Activated T-helper 1 cell treated with anti-CD3 and anti-CD28 coated beads, Interleukin-12 subunit alpha, Interleukin-12 subunit beta, Interleukin-2, Interleukin-4 antibody, amounts not matched to agents 30 ng/mL and 10 ng/mL and 1 ng/mL, durations not matched to agents 14 hours and 24 hours and 36 hours (primary cell): ENCODE measurements at regions not wholly inside any gene's neighbourhood (a gene's known extent, or its start where the extent isn't known, plus 50 kb on each side); places are given as distances from the start of the nearest gene placed in this dataset.

Experiments
- DNase-seq: peaks from one replicate; pipeline ENCODE4 v3.0.0; 2021; ENCODE audit warnings: low spot score
- H3K27ac Mint-ChIP-seq: one replicate; pipeline ENCODE4 v1.8.0; 2021; ENCODE audit warnings: mild to moderate bottlenecking, mixed read lengths
- H3K27me3 Mint-ChIP-seq: one replicate; pipeline ENCODE4 v1.8.0; 2022; ENCODE audit warnings: mild to moderate bottlenecking, moderate library complexity, mixed read lengths; ENCODE audit not compliant: insufficient read depth
- H3K36me3 Mint-ChIP-seq: one replicate; pipeline ENCODE4 v1.8.0; 2021; ENCODE audit warnings: low read depth, mixed read lengths
- H3K4me1 Mint-ChIP-seq: one replicate; pipeline ENCODE4 v1.8.0; 2021; ENCODE audit warnings: low read depth, mixed read lengths
- H3K4me3 Mint-ChIP-seq: one replicate; pipeline ENCODE4 v1.8.0; 2021; ENCODE audit warnings: mild to moderate bottlenecking, moderate library complexity, mixed read lengths
- H3K9me3 Mint-ChIP-seq: one replicate; pipeline ENCODE4 v1.8.0; 2021; ENCODE audit warnings: mixed read lengths
- intact Hi-C: fragments of 100-400 bp; cut with micrococcal nuclease; formaldehyde crosslinking; loops from one replicate; pipeline ENCODE4 v1.15.1; 2024

DNA sequence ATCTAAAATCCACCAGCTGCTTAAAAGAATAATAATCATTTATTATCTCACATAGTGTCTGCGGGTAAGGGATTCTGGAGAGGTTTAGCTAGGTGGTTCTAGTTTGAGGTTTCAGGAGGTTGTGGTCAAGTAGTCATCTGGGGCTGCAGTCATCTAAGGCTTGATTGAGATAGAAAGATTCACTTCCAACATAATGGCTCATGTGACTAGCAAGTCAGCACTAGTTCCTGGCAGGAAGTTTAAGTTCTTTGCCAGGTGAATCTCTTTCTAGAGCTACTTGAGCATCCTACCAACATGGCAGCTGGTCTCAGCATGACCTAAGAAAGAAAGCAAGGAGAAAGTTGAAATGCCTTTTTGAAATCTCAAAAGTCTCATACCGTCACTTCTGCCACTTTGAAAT lies 128.8 kb downstream of the EDN1 start:
- no peak overlapping the region for H3K4me3 Mint-ChIP-seq
- no peaks in the 10 kb centered on the region for H3K4me1 Mint-ChIP-seq
- no peaks in the 10 kb centered on the region for H3K27me3 Mint-ChIP-seq
- no peak overlapping the region for H3K27ac Mint-ChIP-seq
- intact Hi-C loops: no loop called here
- no peak for DNase-seq
- H3K36me3 Mint-ChIP-seq: no peaks in the 10 kb centered on the region
- H3K9me3 Mint-ChIP-seq: peaks cover 5% of the 10 kb centered on the region

DNA sequence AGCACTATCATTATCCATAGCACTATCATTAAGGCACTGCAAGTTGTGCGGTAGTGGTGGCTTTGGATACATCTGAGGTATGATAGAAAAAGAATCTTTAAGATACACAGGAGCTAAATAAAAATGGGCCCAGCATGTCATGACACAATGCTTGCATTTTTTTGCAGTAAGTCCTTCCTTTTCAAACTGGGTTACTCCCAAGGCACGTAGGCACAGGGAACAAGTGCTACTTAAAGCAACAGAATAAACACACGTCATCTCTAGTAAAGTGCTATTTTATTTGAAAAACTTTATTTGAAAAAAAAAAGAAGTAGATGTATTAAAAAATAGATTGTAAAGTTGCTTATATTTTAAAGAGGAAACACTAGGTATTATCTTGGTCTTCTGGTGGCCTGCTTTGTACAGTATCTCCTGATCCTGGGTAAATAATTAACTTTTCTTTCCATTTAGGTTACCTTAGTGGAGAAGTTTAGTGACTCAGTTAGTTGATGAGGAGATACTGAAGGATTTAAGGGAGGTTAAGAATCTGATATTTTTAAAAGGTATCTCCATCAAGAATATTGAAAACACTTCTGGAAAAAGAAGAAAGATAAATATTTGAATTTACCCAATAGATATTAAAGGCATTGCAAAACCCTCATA lies 129.6 kb downstream of the EDN1 start:
- no peaks in the 10 kb centered on the region for H3K27me3 Mint-ChIP-seq
- intact Hi-C loops: no loop called here
- H3K36me3 Mint-ChIP-seq: no peaks in the 10 kb centered on the region
- H3K27ac Mint-ChIP-seq: no peak overlapping the region
- DNase-seq: no peak
- no peak overlapping the region for H3K4me3 Mint-ChIP-seq
- H3K9me3 Mint-ChIP-seq: peaks cover 5% of the 10 kb centered on the region
- no peaks in the 10 kb centered on the region for H3K4me1 Mint-ChIP-seq

DNA sequence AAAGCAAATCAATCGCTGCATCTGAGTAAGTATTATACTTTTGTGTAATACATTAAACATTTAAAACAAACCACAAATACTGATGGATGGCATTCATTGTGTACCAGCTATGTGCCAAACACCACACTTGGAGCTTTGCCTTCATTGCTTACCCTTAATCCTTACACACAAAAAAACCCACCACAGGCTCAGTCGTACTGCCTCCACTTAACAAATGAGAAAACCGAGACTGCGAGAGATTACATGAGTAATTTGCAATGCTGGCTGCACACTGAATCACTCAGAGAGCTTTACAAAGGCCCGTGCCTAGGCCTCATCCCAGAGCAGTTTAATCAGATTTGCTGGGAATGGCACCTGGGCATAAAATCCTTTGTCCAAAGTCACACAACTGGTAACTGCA lies 130.5 kb downstream of the EDN1 start:
- intact Hi-C loops: no loop called here
- DNase-seq: no peak
- Mint-ChIP-seq H3K27me3 (no peaks in the 10 kb centered on the region), H3K27ac (no peak overlapping the region), H3K4me3 (no peak overlapping the region), H3K9me3 (peaks cover 5% of the 10 kb centered on the region), H3K4me1 (no peaks in the 10 kb centered on the region), H3K36me3 (no peaks in the 10 kb centered on the region)

DNA sequence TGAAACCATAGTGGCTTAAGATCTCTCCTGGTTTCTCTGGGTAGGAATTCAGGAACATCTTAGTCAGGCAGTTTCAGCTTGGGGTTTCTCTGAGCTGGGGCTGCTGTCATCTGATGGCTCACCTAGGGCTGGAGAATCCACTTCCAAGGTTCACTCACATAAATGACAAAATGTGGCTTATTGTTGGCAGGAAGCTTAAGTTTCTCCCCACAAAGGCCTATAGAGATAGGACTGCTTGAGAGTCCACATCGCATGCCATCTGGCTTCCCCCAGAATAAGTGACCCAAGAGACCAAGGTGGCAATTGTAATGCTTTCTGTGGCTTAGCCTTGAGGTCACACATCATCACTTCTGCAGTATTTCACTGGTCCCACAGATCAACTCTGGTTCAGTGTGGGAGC lies 131.4 kb downstream of the EDN1 start:
- H3K27me3 Mint-ChIP-seq: no peaks in the 10 kb centered on the region
- no peak for DNase-seq
- no peaks in the 10 kb centered on the region for H3K4me1 Mint-ChIP-seq
- H3K27ac Mint-ChIP-seq: no peak overlapping the region
- intact Hi-C loops: no loop called here
- H3K9me3 Mint-ChIP-seq: peaks cover 5% of the 10 kb centered on the region
- H3K36me3 Mint-ChIP-seq: no peaks in the 10 kb centered on the region
- no peak overlapping the region for H3K4me3 Mint-ChIP-seq

DNA sequence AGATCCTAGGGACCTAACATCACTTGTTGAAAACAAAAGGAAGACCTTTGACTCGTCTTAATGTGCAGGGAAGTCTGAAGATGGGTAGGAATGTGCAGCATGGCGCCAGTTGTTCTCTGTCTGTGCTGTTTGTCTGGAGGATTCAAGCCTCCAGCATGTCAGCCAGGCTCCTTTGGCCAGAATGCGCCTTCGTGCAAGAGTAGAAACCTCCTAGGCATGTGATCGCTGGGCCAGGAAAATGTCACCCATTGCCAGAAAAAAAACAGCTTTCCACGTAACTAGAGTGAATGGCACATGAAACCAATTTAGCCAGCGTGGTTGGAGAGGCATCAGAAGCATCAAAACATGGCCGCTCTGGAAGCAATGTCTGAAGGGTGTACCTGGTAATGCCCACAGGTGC lies 132.7 kb downstream of the EDN1 start:
- no peak for DNase-seq
- Mint-ChIP-seq H3K4me1 (no peaks in the 10 kb centered on the region), H3K27ac (no peak overlapping the region)

DNA sequence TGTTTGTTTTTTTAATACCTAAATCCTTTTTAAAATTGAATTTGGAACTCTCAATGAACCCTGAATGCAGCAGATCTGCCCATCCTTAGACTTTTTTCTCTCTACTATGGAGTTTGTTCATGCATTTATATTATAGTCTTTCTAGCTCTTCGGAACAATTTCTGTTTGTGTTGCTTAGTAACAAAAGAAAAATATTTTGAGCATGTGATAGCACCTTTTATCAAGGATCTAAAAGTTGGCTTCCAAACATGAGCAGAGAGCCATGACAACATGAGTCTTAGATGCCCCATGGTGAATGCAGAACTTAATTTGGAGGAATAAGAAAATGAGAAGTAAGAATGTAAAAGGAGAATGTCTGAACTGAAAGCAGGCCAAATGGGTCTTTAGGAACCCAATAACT lies 133.7 kb downstream of the EDN1 start:
- no peak overlapping the region for H3K4me3 Mint-ChIP-seq
- no peaks in the 10 kb centered on the region for H3K36me3 Mint-ChIP-seq
- H3K27ac Mint-ChIP-seq: no peak overlapping the region
- DNase-seq: no peak
- no peaks in the 10 kb centered on the region for H3K27me3 Mint-ChIP-seq
- H3K9me3 Mint-ChIP-seq: peaks cover 4% of the 10 kb centered on the region
- H3K4me1 Mint-ChIP-seq: no peaks in the 10 kb centered on the region
- intact Hi-C loops: no loop called here

More for the DNA sequence above, 132.7 kb downstream of the EDN1 start:
- no peaks in the 10 kb centered on the region for H3K27me3 Mint-ChIP-seq
- H3K9me3 Mint-ChIP-seq: peaks cover 5% of the 10 kb centered on the region
- intact Hi-C loops: no loop called here
- no peak overlapping the region for H3K4me3 Mint-ChIP-seq
- no peaks in the 10 kb centered on the region for H3K36me3 Mint-ChIP-seq

DNA sequence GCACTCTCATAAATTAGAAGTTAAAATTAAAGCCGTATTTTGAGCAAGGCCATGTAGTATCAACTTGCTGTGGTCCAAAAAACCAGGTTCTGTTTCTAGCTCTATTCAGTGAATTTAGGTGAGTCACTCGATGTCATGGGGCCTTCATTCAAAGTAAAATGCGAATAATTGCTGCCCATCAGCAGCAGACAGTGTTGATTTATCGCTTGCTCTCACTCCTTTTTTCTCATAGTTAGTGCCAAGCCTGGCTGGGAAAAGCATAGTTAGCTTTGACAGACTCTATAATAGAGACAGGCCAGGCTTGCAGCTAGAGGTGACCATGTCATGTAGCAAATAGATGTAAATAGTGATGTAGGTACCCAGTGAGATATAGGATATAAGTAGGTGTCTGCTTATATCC lies 136.0 kb downstream of the EDN1 start:
- intact Hi-C loops: no loop called here
- Mint-ChIP-seq H3K36me3 (no peaks in the 10 kb centered on the region), H3K4me3 (no peak overlapping the region), H3K4me1 (no peaks in the 10 kb centered on the region), H3K27ac (no peak overlapping the region), H3K9me3 (no peaks in the 10 kb centered on the region), H3K27me3 (no peaks in the 10 kb centered on the region)
- DNase-seq: no peak

DNA sequence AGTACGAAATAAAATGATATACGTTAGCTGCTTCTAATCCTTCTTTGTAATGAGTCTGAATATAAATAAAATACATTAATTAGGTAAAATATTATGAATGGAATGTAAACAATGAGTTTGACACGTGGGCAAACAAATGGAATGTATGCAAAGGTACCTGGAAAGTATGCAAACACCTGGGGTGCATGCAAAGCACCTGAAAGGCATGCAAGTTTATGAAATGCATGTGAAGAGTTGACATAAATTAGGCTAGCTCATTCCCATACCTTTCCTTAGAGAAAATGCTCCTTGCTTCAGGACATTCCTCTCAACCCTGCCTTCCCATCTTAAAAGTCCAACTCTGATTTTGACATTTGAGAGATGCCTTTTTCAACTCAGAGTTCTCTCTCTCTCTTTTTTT lies 140.9 kb downstream of the EDN1 start:
- H3K4me1 Mint-ChIP-seq: peaks cover 1% of the 10 kb centered on the region
- peaks cover 6% of the 10 kb centered on the region for H3K9me3 Mint-ChIP-seq
- no peak overlapping the region for H3K4me3 Mint-ChIP-seq
- no peak overlapping the region for H3K27ac Mint-ChIP-seq
- intact Hi-C loops: no loop called here
- H3K27me3 Mint-ChIP-seq: peaks cover 7% of the 10 kb centered on the region
- no peaks in the 10 kb centered on the region for H3K36me3 Mint-ChIP-seq
- no peak for DNase-seq

DNA sequence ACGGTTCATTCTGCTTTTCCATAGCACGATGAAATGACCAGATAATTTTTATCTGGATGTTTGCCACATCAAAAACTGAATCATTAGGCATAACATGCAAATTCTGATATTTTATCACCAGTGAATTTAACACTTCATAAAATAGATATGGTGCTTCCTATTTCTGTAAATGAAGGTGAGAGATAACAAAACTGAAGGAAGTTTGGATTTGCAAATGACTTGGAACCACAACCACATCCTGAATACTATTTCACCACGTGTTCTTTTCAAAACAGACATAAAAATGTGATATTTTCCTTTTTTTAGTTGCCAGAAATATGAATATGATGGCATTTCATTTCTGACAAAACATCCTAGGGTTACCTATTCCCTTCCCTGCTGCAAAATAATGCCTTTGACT lies 146.1 kb downstream of the EDN1 start:
- Mint-ChIP-seq H3K27me3 (peaks cover 7% of the 10 kb centered on the region), H3K4me1 (peaks cover 6% of the 10 kb centered on the region), H3K27ac (no peak overlapping the region), H3K4me3 (no peak overlapping the region), H3K36me3 (no peaks in the 10 kb centered on the region), H3K9me3 (peaks cover 6% of the 10 kb centered on the region)
- intact Hi-C loops: no loop called here
- DNase-seq: no peak

DNA sequence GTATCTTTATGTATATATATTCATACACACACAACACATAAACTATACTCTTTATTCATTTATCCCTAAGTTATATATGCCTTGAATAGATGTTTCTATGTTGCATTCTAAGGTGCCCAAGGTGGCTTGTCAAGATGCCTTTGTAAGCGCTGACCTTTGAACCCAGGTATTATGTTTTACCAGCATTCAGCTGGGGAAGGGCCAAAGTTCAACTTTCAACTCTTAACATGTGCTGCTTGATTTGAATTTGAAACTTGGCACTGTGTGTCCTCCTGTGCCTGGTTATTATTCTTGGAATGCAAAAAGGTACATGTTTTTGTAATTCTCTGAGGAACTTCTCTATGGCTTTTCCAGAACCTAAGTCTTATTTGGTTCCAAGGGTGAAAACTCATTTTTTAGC lies 146.5 kb downstream of the EDN1 start:
- Mint-ChIP-seq H3K27me3 (peaks cover 7% of the 10 kb centered on the region), H3K27ac (no peak overlapping the region), H3K9me3 (peaks cover 6% of the 10 kb centered on the region), H3K4me1 (peaks cover 6% of the 10 kb centered on the region), H3K4me3 (no peak overlapping the region), H3K36me3 (no peaks in the 10 kb centered on the region)
- intact Hi-C loops: no loop called here
- no peak for DNase-seq

DNA sequence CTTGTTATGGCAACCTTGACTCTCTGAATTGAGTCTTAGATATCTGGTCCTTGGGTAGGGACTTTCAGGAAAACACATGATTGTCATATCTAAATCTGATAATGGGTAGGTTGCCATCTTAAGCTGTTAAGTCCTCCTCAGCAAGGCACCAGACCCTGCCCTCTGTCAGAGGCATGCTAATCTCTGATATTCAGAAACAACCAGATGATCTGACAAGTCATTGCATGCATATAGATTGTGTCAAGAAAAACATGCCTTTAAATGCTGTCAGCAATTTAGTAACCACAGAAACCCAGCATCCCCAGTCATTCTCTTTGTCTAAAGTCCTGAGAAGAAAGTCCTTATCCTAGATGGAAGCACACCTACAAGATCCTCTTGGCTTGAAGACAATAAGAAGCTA lies 149.1 kb downstream of the EDN1 start:
- Mint-ChIP-seq H3K4me3 (no peak overlapping the region), H3K27ac (no peak overlapping the region), H3K27me3 (peaks cover 2% of the 10 kb centered on the region), H3K36me3 (no peaks in the 10 kb centered on the region), H3K4me1 (peaks cover 6% of the 10 kb centered on the region), H3K9me3 (no peaks in the 10 kb centered on the region)
- DNase-seq: no peak
- intact Hi-C loops: no loop called here

DNA sequence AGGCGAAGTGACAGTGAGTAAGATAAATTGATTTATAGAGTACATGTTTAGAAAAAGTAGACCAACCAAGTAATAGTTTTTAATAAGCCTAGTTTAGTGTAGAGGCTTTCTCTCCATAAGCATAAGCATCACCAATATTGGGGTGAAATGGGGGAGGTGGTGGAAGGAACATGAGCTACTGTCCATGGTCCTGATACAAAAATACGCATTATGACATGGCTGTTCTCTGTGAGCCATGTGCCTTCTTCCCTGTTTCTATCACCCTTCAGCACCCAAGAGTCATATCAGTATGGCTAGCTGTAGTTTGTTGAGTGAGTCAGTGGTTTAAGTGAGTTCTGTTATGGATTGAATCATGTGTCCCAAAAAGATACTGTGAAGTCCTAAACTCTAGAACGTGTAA lies 150.8 kb downstream of the EDN1 start:
- Mint-ChIP-seq H3K27ac (no peak overlapping the region), H3K36me3 (no peaks in the 10 kb centered on the region), H3K4me1 (peaks cover 5% of the 10 kb centered on the region), H3K4me3 (no peak overlapping the region), H3K27me3 (no peaks in the 10 kb centered on the region), H3K9me3 (no peaks in the 10 kb centered on the region)
- DNase-seq: no peak
- intact Hi-C loops: no loop called here

DNA sequence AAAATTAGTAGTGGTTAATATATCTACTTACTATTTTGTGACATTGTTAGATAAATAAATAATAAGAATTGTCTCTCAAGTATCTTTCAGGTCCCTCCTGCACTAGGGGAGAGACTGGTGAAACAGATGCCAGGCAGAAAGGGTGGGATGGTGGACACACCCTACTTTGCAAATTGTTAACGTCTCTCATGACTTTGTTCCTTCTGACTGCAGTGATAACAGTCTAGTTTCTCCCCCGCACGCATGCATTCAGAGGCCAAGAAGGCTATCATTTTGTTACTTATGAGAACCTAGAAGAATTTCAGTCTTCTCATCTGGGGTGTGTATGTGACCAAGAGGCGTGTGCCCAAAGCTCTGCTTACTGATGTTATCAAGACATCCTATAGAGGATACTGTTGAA lies 152.3 kb downstream of the EDN1 start:
- intact Hi-C loops: no loop called here
- no peak for DNase-seq
- Mint-ChIP-seq H3K4me3 (no peak overlapping the region), H3K9me3 (no peaks in the 10 kb centered on the region), H3K4me1 (no peaks in the 10 kb centered on the region), H3K27ac (no peak overlapping the region), H3K36me3 (no peaks in the 10 kb centered on the region), H3K27me3 (no peaks in the 10 kb centered on the region)

DNA sequence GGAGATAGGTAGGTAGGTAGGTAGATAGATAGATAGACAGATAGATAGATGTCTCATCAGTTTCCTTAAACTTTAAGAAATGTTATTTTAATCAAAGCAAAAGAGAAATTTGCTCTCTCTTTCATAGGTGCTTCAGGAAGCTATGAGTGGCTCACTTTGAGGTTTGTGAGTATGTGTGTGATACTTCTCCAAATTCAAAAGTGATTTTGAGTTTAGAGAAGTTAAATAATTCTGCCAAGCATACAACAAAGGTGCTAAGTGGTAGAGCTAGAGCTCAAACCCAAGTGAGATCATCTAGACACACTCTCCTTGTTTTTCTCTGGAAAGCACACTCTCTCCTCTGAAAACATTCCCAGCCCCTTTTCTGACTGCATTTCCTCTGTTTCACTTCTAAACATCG lies 156.2 kb downstream of the EDN1 start:
- H3K36me3 Mint-ChIP-seq: no peaks in the 10 kb centered on the region
- no peaks in the 10 kb centered on the region for H3K4me1 Mint-ChIP-seq
- no peak for DNase-seq
- H3K27me3 Mint-ChIP-seq: peaks cover 2% of the 10 kb centered on the region
- H3K27ac Mint-ChIP-seq: no peak overlapping the region
- intact Hi-C loops: no loop called here
- no peak overlapping the region for H3K4me3 Mint-ChIP-seq
- H3K9me3 Mint-ChIP-seq: no peaks in the 10 kb centered on the region
